Pancreas (tissue), 10 donors: ENCODE measurements at regions not wholly inside any gene's neighbourhood (a gene's known extent, or its start where the extent isn't known, plus 50 kb on each side); places are given as distances from the start of the nearest gene placed in this dataset.

ENCODE experiments used
- ATAC-seq, 4 donors: fragments of 200-7000 bp; cut with Tn5 transposase; one replicate each; pipeline versions ENCODE4 v1.8.0 to v1.9.1; 2020; ENCODE audit warnings: mild to moderate bottlenecking in 4 of 4, moderate library complexity in 4 of 4
- DNase-seq, 6 donors: peaks; one replicate each; pipeline ENCODE4 v3.0.0-alpha.2; 2020
- FAIRE-seq: peaks from 2 replicates; lab custom pipeline; 2012; peaks lifted over from hg19 to GRCh38; lab: Jason Lieb, UNC
- H3K27ac ChIP-seq, 4 donors: fragments of 200-600 bp; sonication (generic); 1 replicate in 3 of 4; 2 replicates in 1 of 4; pipeline versions ENCODE4 v1.5.0 to v1.8.0; 2020
- H3K27me3 ChIP-seq, 4 donors: fragments of 200-600 bp; one replicate each; pipeline ENCODE4 v1.8.0; 2021
- H3K36me3 ChIP-seq, 3 donors: fragments of 200-600 bp; sonication (generic) in 1 of 3; one replicate each; pipeline versions ENCODE4 v1.5.0 to v1.8.0; 2020 to 2021
- H3K4me1 ChIP-seq, 3 donors: fragments of 200-600 bp; one replicate each; pipeline ENCODE4 v1.8.0; 2021
- H3K4me3 ChIP-seq, 4 donors: fragments of 200-600 bp; sonication (generic) in 2 of 4; one replicate each; pipeline versions ENCODE4 v1.5.0 to v1.8.0; 2020 to 2021
- H3K9me3 ChIP-seq, 4 donors: fragments of 200-600 bp; one replicate each; pipeline ENCODE4 v1.8.0; 2021
- WGBS, 2 donors: extraction: QIAGEN DNeasy Blood & Tissue Kit; methylation state at CpG; one replicate each; pipeline ENCODE4 v1.1.7; 2013; 5-methylcytosine and 5-hydroxymethylcytosine counted together
- intact Hi-C, 3 donors: fragments of 100-400 bp; cut with DNase I; formaldehyde crosslinking; loops; one replicate each; pipeline versions ENCODE4 v1.11.1 to v1.14.2; 2022
- TF ChIP-seq, protein P1 (sequence below), 4 donors: fragments of 200-600 bp; sonication (generic) in 3 of 4; IDR thresholded peaks; one replicate each; pipeline versions ENCODE4 v1.5.0 to v1.8.0; 2021; ENCODE audit warnings: antibody characterized with exemption in 4 of 4
- donor health status: healthy with polysubstance abuse.
- donor health status: DM: no; HTN: no; CAD: no; lungs with moderate emphysema.
- donor health status: DM: no; HTN: no; CAD: no.
- donor health status: control.
- donor health status: control.
- donor health status: Bipolar disorder and iron deficiency.
- donor health status: DM: yes; HTN: yes; CAD: no.
- donor health status: DM: no; HTN: no; CAD: no.
- donor health status: DM: no; HTN: no; CAD: no.
- donor health status: DM: yes; HTN: yes; CAD: no.

GRCh38 chr1:14117700-14118099 lies 417.7 kb downstream of the PRDM2 start:
- H3K9me3 ChIP-seq, result no peaks in the 10 kb centered on the region
- ATAC-seq, result no peak
- no peaks in the 10 kb centered on the region for H3K36me3 ChIP-seq
- TF ChIP-seq, protein P1, sequence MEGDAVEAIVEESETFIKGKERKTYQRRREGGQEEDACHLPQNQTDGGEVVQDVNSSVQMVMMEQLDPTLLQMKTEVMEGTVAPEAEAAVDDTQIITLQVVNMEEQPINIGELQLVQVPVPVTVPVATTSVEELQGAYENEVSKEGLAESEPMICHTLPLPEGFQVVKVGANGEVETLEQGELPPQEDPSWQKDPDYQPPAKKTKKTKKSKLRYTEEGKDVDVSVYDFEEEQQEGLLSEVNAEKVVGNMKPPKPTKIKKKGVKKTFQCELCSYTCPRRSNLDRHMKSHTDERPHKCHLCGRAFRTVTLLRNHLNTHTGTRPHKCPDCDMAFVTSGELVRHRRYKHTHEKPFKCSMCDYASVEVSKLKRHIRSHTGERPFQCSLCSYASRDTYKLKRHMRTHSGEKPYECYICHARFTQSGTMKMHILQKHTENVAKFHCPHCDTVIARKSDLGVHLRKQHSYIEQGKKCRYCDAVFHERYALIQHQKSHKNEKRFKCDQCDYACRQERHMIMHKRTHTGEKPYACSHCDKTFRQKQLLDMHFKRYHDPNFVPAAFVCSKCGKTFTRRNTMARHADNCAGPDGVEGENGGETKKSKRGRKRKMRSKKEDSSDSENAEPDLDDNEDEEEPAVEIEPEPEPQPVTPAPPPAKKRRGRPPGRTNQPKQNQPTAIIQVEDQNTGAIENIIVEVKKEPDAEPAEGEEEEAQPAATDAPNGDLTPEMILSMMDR (IDR thresholded peaks at IDR 0.05), result no peak
- H3K4me1 ChIP-seq, result no peaks in the 10 kb centered on the region
- H3K27me3 ChIP-seq, result no peaks in the 10 kb centered on the region
- no peak overlapping the region for H3K27ac ChIP-seq
- intact Hi-C loops, result no loop called here
- no peak overlapping the region for H3K4me3 ChIP-seq
- WGBS, 2 donors, result 86 to 96% methylated on average over 2 of the region's 2 CpGs
- no peak for FAIRE-seq
- no peak for DNase-seq

DNA sequence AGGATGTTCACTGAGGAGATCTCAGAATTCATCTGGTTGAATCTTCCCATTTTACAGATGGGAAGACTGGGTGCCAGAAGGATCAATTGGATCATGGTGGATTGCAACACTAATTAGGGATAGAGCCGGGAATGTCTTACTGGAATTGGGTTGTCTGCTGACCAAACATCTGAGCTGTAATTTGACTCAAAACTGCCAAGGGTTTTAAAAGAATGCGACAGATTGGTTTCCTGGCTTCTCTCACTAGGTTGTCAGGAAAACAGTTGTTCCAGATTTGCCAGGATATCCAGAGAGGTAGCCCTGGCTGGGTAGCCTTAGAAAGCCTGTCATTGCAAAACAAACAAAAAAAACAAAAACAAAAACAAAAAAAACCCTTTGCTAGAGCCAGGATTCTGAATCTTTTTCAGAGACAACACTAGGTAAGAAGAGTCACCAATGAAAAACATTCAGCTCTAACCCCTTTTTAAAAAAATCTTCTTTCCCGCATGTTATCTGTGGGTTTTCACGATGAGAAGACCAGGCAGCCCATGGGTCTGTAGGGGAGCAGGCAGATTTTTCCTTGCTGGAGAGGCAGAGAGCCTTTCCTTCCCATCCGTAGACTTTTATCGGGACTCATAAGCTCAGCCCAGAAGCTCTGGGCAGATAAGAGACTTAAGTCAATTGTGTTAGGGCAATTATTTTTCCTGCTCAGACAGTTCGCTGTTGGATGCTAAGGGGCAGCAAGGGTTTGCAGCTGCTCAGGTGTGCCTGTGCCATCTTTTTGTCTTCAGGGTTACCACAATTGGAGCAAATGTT lies 418.9 kb downstream of the PRDM2 start:
- TF ChIP-seq, protein P1 (IDR thresholded peaks at IDR 0.05), result no peak
- no peak for ATAC-seq
- intact Hi-C loops, result no loop called here

DNA sequence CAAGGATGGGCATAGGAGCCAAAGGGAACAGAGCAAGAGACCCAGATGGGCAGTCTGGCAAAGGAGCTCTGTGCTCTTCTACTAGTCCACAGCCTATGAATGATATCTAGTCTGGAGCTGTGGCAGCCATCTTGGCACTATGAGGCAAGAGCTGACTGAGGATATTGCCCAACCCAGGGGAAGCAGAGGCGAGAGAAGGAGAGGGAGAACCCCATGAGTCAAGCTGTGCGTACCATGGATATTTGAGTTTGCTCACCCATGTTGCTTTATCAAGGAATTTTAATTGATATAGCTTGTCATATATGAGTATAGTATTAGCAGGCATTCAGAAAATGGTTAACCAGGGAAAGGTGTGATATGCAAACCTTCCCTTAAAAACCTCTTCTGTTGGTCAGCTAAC lies 420.9 kb downstream of the PRDM2 start:
- Histone ChIP-seq H3K4me1 (no peaks in the 10 kb centered on the region), H3K27ac (no peak overlapping the region), H3K27me3 (no peaks in the 10 kb centered on the region), H3K36me3 (no peaks in the 10 kb centered on the region), H3K9me3 (no peaks in the 10 kb centered on the region), H3K4me3 (no peak overlapping the region)
- intact Hi-C loops, result no loop called here
- 94 to 95% methylated on average over 2 of the region's 2 CpGs for WGBS, 2 donors
- no peak for DNase-seq
- TF ChIP-seq, protein P1 (IDR thresholded peaks at IDR 0.05), result no peak
- no peak for FAIRE-seq
- no peak for ATAC-seq

More for the DNA sequence above, 418.9 kb downstream of the PRDM2 start:
- no peaks in the 10 kb centered on the region for H3K27me3 ChIP-seq
- H3K4me3 ChIP-seq, result no peak overlapping the region
- H3K36me3 ChIP-seq, result no peaks in the 10 kb centered on the region
- H3K9me3 ChIP-seq, result no peaks in the 10 kb centered on the region
- no peak overlapping the region for H3K27ac ChIP-seq
- FAIRE-seq, result no peak
- H3K4me1 ChIP-seq, result no peaks in the 10 kb centered on the region
- WGBS, 2 donors, result 47 to 51% methylated on average over 7 of the region's 7 CpGs
- DNase-seq, result no peak

GRCh38 chr1:14128096-14128495 lies 428.1 kb downstream of the PRDM2 start:
- H3K4me3 ChIP-seq, result no peak overlapping the region
- no peaks in the 10 kb centered on the region for H3K36me3 ChIP-seq
- no peak overlapping the region for H3K27ac ChIP-seq
- 76 to 91% methylated on average over 1 of the region's 1 CpG for WGBS, 2 donors
- no peaks in the 10 kb centered on the region for H3K4me1 ChIP-seq
- intact Hi-C loops, result no loop called here
- no peak for FAIRE-seq
- ATAC-seq, result no peak
- TF ChIP-seq, protein P1 (IDR thresholded peaks at IDR 0.05), result no peak
- no peaks in the 10 kb centered on the region for H3K27me3 ChIP-seq
- DNase-seq, result no peak
- H3K9me3 ChIP-seq, result no peaks in the 10 kb centered on the region

- no peaks in the 10 kb centered on the region for H3K36me3 ChIP-seq
- DNase-seq, result no peak
- no peak overlapping the region for H3K4me3 ChIP-seq
- no peaks in the 10 kb centered on the region for H3K9me3 ChIP-seq
- no peak overlapping the region for H3K27ac ChIP-seq
- 68 to 86% methylated on average over 2 of the region's 2 CpGs for WGBS, 2 donors
- H3K27me3 ChIP-seq, result no peaks in the 10 kb centered on the region
- no peak for ATAC-seq
- TF ChIP-seq, protein P1 (IDR thresholded peaks at IDR 0.05), result no peak
- H3K4me1 ChIP-seq, result no peaks in the 10 kb centered on the region
- no peak for FAIRE-seq
- intact Hi-C loops, result no loop called here
Observed at GRCh38 chr1:14129009-14129408, 429.0 kb downstream of the PRDM2 start.
